PC-3 (cell line): ENCODE measurements at regions not wholly inside any gene's neighbourhood (a gene's known extent, or its start where the extent isn't known, plus 50 kb on each side); places are given as distances from the start of the nearest gene placed in this dataset.

ENCODE experiments used
- CTCF ChIP-seq: fragments of 300-600 bp; sonication (generic); conservative IDR thresholded peaks from 2 replicates; pipeline ENCODE4 v1.5.1; 2017; ENCODE audit warnings: antibody characterized with exemption, low read depth, mild to moderate bottlenecking, low read length
- EZH2phosphoT487 ChIP-seq: fragments of 300-600 bp; sonication (generic); IDR thresholded peaks from 2 replicates; pipeline ENCODE4 v1.6.1; 2018; ENCODE audit warnings: mild to moderate bottlenecking, antibody characterized with exemption, low read length, borderline replicate concordance

GRCh38 chr15:25972141-25972675 is 109.1 kb upstream of the ATP10A start:
- no peak for TF ChIP-seq CTCF
- TF ChIP-seq EZH2phosphoT487: no peak
